Activated CD8-positive, alpha-beta memory T cell treated with anti-CD3 and anti-CD28 coated beads, Interleukin-2, amount 50 U/mL, for 1 hour (primary cell): ENCODE measurements at regions not wholly inside any gene's neighbourhood (a gene's known extent, or its start where the extent isn't known, plus 50 kb on each side); places are given as distances from the start of the nearest gene placed in this dataset.
"Not testable (repeated sequence)": the region's sequence is repeated elsewhere in the genome, so short reads cannot be mapped to it uniquely, and the experiment has no call there.

ENCODE experiments used
- DNase-seq: peaks from one replicate; pipeline ENCODE4 v3.0.0-alpha.2; 2020; ENCODE audit errors: extremely low read depth

DNA sequence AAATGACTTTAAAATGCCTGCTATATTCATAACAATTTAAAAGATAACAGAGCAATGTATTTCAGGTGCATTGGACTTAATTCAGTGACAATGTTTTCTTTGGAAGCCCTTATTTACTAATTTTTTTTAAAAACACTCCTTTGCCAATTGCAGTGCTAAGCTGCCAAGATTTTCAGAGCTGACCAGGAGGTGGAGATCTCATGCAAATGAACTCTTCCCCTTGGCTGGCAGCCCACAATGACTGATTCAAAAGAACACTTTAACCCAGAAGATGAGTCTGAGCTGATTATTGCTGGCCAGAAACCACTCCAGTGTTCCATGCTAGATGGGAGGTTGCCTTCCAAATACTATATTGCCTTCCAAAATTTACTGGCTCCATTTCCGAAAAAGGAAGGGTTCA lies 128.3 kb upstream of the CCNH start:
- DNase-seq, result no peak

DNA sequence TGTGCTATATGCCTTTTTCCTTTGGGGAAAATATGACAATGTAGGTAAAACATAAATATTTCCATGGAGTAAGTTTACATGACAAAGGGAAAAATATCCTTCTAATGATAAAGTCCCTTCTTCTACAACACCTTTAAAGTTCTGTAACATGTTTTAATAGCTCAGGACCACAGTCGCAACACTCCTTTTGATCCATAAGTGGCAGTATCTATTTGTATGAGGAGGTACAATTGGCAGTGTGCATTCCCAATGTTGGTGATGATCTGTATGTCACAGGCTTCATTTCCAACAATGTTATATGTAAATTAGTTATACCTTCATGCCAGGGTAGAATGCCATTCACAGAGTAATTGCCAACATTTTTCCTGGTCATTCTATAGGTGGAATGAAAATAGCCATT lies 127.1 kb upstream of the CCNH start:
- DNase-seq, result no peak

DNA sequence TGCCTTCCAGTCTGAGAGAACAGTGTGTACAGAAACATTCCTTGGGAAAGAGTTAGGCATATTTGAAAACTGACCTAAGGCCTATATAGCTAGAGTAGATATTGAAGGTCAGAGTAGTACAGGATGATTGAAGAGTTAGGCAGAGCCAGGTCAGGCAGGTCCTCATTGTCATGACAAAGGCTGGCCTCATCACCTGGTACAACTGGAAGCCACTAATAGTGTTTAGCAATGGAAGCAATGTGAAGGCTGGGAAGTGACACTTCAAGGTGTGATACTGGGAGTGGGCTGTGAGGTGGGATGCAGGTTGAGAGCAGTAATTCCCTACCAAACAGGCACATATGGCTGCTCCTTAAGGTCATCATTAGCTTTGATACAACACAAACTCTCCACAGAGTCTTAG lies 123.6 kb upstream of the CCNH start:
- no peak for DNase-seq

DNA sequence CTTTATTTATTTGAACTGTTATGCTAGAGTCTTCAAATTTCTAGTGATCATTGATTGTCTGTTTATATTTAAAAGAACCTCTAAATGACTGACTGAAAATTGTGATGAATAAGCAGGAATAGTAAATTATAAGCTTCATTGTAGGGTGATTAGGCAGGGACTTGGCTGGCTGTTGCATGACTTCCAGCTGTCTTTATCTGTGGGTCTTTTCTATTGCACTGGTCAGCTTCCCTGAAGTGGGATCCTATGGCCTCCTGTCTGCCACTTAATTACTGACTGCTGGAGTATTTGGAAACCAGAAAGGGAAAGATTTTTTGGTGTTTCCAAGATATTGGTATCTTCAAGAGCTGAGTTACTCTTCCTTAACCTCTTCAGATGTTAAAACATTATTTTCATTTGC lies 123.0 kb upstream of the CCNH start:
- DNase-seq, result no peak

DNA sequence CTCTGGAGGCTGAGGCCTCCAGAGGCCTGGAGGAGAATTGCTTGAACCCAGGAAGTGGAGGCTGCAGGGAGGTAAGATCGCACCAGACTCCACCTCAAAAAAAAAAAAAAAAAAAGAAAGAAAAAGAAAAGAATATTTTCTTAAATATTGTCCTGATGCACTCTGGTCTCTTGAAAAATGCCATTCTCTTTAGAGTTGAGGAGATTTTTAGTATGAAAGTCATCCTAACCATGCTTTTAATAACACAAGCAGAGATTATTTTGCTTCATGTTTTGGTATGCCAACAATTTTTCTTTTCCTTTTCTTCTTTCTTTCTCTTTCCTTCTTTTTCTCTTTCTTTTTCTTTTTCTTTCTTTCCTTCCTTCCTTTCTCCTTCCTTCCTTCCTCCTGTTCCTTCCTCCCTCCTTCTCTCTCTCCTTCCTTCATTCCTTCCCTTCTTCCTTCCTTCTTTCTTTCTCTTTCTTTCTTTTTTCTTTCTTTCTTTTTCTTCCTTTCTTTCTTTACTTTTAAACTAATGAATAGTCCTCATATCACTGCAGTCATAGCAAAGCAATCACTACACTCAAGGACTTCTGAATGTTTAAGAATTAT lies 116.9 kb upstream of the CCNH start:
- DNase-seq, result no peak

DNA sequence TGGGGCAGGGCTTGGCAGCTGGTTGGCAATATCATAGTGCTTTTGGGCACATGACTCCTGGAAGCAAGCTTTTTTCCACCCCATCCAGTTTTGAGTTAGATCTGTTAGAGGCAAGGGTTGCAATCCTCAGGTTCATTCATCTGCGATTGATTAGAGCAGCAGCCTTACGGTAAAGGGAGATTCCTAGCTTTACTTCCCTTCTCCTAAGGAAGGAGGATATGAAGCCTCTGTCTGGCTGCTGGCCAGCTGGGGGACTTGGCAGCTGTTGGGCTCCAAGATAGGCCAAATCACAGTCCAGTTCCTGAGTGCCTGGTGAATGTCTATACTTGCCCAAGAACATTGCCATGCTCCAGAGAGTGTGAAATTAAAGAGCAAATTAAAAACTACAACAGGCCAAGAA lies 113.4 kb upstream of the CCNH start:
- no peak for DNase-seq

DNA sequence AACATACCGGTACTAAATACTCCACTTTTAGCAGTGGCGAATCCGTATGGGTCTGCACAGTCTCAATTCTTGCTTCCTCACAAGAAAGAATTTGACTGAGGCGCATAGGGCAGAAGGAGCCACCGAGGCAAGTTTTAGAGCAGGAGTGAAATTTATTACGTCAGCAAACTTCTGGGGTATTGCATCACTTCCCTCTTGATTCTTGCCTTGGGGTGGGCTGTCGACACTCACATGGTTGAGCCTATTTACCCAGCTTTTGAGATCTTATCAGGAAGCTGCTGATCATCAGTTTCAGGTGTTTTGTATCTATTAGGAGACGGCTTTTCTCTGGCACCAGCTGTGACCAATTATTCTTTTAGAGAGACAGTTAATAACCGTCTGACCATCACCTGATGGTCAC lies 111.5 kb upstream of the CCNH start:
- no peak for DNase-seq

DNA sequence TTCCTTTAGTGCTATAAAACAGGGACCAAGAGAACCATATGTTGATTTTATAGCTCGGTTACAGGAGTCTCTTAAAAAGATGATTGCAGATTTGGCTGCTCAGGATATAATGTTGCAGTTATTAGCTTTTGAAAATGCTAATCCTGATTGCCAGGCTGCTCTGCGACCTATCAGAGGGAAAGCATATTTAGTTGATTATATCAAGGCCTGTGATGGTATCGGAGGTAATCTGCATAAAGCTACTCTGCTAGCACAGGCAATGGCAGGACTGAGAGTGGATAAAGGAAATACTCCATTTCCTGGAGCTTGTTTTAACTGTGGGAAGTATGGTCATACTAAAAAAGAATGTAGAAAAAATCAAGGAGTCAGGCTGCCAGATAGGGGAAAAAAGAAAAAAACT lies 99.0 kb upstream of the CCNH start:
- DNase-seq, result not testable (repeated sequence)

DNA sequence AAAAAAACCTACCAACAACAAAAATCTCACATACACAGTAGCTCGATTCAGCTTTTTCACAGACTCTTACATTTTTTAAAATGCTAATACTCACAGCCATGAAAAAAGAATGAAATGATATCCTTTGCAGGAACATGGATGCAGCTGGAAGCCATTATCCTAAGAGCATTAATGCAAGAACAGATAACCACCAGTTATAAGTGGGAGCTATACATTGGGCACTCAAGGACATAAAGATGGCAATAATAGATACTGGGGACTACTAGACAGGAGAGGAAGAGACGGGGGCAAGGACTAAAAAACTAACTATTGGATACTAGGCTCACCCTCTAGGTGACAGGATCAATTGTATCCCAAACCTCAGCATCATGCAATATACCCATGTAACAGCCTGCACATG lies 90.3 kb upstream of the CCNH start:
- DNase-seq, result no peak

DNA sequence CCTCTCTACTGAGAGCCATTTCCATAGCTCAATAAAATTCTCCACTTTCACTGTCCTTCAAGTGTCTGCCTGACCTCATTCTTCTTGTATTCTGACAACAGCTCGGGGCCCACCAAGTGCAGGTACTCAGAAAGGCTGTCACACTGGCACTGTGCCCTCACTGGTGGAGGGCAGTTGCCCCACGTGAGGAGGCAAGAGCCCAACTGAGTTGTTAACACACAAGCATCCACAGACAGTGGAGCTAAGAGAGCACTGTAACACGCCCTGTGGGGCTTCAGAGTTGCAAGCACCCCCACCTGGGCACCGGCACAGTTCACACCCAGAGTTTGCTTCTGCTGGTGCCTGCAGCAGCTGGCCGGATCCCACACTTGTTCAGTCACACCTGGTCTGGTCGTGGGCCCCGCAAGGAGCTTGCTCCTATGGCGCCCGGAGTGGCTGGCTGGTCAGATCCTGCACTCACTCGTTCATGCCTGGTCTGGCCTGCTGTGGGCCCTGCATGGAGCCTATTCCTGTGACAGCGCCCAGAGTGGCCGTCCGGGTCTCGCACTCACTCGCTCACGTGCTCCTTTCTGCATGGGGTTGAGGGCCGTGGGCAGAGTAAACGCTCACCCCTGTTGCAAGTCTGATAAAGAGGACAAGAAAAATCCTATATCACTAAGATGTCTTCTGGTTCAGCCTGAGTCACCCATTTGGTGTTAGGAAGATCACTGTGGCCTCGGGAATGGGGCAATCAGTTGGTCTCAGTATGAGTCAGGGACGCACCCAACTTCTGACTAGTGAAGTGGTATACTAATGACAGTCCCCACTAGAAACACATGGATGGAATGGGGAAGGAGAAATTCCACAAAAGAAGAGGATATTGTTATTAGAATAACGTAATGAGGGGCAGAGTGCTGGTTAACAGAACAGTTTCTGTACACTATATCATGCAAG lies 87.0 kb upstream of the CCNH start:
- DNase-seq, result no peak
